GM21367 (cell line): ENCODE measurements at regions not wholly inside any gene's neighbourhood (a gene's known extent, or its start where the extent isn't known, plus 50 kb on each side); places are given as distances from the start of the nearest gene placed in this dataset.

ENCODE experiments used
- ATAC-seq: cut with Tn5 transposase; IDR thresholded peaks from one replicate; pipeline ENCODE4 v1.9.1; 2021; ENCODE audit not compliant: unreplicated experiment

DNA sequence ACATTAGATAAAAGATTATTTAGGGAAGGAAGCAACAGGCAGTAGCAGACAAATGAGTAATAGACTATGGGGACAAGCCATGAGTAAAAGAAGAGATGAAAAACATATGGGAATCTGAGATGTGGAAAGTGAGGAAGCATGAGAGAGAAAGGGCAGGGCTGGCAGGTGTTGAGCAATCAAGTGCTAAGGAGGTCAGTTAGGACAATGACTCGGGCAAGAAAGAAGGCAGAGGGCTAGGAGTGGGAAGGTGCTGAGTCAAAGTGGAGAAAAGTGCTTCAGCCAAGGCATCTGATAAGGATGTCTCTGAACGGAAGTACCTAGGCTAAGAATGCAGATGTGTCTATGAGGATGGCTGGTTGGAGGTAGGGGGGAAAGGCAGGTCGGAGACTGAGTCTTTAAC, 291.9 kb upstream of the HTR2A start:
- no peak for ATAC-seq

DNA sequence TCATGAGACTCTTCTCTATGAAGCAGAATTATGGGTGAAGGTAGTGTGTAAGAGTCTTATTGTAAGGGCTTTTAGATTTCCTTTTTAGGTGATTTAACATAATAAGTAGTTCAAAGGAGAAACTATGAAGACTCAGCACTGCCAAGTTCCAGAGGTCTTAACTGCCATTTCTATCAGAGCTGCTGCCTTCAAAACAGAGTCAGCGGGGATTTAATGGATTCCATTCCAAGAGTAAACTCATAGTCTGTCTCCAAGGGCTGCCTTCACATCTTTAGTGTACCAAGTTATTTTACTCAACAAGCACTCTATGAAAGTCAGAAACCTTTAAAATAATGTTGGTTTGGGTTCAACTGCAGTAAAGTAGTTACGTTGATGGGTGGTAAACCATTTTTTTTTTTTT, 289.6 kb upstream of the HTR2A start:
- no peak for ATAC-seq

DNA sequence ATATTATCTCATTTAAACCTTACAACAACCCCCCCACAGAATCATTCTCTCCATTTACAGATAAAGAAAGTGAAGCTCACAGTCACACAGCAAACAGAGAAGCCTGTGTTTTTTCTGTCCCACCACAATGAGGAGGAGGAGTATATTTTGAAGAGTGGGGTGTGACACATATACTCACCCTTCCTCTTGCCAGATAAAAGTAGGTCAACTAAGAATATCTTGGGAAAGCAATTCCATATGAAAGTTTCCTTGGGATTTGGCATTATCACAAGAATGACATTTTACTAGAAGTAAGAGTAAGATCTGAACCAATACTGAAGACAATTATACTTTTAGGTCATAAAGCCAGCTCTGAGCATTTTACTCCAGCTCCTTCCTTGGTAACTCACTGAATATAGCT, 287.5 kb upstream of the HTR2A start:
- no peak for ATAC-seq

DNA sequence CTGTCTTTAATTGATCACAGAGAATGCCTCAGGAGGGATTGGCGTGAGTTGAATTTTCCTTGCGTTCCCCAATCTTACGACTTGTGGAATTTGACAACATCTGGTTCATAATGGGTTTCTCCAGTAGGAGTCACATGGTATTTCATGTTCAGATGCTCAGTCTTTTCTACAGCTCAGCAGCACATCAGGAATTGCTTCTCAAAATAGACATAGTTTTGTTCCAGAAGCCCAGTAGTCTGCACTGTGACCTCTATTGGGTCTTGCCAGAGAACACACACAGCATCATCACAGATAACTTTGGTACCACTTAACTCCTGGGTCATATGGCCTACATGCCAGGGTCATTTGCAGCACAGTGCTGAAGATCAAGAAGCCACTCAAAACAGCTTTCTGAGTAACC, 282.5 kb upstream of the HTR2A start:
- no peak for ATAC-seq

DNA sequence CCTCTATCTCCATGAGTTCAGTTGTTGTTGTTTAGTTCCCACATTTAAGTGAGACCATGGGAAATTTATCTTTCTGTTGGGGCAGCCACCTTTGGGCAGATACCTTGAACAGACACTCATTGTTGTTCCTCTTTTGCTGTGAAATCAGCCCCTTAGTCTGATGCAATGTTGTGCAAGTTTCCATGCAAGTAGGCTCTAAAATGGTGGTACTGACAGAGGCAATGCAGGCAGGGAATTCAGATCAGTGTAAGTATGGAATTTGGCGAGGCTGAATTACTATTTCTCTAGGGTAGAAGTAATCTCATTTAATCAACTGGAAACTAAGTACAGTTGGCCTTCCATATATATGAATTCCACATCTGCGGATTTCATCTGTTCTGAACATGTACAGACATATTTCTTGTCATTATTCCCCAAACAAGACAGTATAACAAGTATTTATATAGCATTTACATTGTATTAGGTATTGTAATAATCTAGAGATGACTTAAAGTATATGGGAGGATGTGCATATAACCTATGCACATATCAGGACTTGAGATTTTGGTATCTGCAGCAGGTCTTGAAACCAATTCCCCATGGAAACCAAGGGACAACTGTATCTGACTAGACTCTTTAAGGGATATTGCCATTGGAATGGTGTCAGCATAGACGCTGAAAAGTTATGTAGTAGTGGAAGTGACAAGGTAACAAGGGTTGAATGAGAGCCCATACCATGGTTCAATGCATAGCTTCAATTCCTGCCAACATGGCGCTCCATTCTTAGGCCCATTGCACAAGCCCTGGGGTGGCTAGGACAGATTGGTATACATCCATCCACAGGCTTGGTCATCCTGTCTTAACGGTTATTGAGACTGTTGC, 281.5 kb upstream of the HTR2A start:
- ATAC-seq: no peak

DNA sequence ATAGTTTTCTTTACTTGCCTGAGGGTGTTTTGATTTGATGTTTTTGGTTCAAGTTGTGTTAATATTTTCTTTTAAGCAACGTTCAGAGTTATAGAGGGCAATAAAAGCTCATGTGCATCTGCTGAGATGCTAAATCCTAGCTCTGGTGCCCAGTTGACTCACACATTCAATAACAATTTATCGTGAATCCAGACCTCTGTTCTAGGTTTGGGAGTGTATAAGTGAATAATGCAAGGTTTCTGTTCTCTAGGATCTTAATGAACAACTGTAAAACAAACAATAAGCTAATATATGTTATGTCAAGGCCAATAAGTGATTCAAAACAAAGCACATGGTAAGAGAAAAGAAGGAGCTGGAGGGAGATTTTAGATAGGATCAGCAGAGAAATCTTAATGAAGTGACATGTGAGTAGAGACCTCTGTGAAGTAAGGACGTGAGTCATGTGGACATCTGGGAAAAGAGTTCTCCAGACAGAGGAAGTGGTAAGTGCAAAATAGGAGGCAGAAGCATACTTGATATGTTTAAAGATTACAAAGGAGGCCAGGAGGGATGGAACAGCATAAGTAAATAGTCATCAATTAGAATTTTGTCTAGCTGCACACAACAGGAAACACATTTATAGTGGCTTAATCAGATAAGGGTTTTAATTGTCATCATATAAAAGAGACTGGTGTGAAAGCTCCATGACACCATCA, 278.5 kb upstream of the HTR2A start:
- ATAC-seq: no peak

DNA sequence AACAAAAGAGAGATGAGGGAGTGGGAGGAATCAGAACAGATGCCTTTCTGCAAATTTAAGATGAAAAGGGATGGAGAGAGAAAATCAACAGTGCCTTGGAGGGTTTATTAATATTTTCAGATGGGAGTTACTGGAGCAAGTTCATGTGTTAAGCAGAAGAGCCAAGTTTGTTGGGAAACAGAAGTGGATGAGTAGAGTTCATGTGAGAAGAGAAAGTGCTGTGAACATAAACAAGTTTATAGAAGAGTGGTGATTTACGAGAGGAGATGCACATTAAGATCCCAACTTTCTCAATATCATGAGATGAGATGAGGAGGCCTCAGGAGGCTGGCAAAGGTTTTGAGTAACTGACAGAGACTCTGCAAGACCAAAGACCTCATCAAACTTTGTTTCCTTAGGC, 274.1 kb upstream of the HTR2A start:
- ATAC-seq: no peak

DNA sequence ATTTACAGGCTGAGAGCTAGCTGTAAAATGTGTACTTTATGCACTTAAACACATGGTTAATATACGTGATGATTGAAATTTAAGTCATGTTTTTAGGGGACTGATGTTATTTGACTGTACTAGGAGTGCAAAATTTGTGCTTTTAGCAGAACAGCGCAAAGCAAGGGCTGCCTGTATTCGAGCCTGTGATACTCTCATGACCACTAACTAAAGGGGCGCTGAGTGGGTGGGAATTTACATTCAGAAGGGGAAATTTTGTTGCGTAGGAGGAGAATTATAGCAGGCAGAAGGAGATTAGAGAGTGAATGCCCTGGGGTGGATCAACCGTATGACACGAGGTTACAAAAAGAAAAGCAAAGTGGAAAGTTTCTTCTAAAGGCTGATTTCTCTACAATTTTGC, 271.8 kb upstream of the HTR2A start:
- no peak for ATAC-seq

DNA sequence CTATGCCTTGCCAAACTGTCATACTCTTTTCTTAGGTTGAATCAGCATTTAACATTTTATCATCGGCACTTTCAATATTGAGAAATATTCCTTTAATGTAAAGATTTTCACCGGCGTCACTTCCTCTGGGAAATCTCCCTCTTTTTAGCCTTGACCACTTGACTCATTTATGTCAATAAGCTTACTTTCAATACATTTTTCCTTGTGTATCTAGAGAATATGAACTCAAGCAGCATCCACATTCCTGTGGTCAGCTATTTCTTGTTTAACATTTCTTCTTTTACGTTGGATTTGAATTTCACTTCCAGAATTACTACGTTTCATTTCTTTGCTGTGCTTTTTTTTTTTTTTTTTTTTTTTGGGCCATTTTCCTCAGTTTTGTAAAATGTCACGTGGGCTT, 271.2 kb upstream of the HTR2A start:
- ATAC-seq: no peak

DNA sequence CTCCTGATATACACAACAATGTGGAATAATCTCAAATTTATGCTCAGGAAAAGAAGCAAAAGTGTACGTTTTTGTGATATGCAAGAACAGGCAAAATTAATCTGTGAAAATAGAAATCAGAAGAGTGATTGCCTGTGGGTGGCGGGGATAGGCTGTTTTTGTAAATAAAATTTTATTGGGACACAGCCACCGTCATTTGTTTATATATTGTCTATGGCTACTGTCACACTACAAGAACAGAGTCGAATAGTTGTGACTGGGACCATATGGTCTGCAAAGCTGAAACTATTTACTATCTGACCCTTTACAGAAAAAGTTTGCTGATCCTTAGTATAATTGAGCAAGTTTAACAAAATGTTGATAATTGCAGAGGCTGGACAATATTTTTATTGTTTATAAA, 269.5 kb upstream of the HTR2A start:
- ATAC-seq: no peak

DNA sequence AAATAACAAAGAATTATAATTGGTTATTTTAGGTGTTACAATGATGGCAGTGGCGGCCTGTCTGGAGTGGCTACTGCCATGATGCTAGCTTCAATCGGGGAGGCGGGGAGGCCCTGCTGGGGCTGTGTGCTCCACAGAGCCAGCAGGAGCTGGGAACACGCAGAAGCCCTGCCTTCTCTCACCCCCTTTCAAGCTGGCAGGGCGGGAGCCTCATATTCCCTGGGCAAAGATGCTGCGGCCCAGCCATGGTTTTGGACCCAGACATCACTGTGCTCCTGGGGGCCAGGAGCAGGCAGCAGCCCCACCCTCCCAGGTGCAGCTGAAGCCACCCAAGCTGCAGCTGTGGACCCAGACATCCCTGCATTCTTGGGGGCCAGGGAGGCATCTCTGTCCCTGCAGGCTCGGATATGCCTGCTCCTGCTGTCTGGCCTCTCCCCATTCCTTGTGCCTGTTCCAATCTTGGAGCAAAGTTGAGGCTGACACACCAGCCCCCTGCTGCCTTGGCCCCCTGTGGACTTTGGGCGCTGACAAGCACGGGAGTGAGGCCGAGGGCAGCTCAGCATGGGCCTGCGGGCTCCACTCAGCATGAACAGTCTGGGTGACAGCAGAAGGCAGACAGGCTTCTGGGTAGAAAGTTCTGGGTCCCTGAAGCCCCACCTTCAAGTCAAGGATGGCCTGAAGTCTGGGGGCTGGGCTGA, 263.1 kb upstream of the HTR2A start:
- ATAC-seq: no peak

DNA sequence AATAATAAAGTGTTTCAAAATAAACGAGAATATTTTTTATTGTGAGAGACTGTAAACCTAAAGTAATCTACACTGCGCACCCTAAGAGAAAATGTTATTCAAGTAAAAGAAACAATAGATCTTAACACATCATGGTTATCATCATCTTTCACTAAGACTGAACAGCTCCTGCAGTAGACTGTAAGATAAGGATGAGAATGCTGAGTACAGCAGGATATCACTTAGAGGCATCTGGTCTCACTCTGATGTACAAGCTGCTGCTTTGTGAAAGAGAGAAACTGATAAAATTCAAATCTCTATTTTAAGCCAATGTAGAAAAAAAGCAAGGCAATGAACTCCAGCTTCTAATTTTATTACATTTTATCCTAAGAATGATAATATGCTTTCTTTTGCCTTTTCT, 261.7 kb upstream of the HTR2A start:
- ATAC-seq: no peak

DNA sequence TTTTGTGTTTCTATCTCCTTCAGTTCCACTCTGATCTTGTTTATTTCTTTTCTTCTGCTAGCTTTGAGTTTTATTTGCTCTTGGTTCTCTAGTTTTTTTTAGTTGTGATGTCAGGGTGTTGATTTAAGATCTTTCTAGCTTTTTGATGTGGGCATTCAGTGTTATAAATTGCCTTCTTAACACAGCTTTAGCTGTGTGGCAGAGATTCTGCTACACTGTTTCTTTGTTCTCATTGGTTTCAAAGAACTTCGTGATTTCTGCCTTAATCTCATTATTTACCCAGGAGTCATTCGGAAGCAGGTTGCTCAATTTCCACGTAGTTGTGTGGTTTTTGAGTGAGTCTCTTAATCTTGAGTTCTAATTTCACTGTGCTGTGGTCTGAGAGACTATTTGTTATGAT, 251.7 kb upstream of the HTR2A start:
- ATAC-seq: no peak

DNA sequence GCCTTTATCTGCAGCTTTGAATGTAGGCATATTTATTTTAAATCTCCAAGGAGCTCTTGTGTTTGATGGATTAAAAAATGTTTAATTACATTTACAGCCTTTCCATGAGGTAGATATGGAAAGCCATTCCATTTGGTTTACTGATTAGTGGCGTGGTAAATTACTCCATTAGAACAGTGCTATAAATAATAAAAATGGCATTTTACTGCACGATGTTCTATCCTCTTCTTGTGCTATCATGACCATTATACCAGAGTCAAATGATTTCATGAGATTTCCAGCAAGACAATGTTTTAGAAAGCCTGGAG, 250.9 kb upstream of the HTR2A start:
- no peak for ATAC-seq

DNA sequence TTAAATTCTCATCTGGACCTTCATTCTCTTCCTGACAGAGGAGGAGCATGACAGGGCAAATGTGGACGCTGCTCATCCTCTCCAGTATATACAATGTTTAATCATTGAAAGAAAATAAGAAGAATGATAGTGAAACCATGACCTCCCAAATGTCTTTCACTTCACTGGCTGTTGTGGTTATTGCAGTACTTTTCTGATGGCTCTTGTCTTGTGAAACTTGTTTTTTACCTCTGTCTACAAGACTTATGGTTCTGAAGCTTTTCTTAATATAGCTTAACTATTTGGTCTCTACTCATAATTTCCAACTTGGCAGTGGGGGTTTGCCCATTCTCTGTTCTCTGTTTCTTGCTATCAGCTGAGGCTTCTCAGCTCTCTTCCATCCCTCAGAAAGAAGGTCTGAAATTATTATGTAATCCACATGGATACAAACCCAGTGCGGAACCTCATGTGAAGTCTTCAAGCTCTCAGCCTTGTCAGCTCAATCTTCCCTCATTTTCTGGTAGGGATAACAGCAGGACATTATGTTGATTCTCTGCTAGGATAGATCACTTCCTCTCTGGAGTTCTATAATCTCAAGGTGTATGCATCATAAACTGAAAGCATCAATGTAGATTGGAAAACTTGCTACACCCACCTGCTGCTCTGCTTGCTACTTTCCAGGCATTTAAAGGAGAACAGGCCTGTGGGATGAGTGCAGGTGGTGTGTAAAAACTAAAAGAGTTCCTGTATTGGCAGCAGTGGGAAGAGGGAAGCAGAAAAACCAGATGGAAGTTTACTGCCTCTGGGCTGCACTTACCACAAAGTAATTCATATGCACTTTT, 250.3 kb upstream of the HTR2A start:
- peak; percentile 94 for ATAC-seq

DNA sequence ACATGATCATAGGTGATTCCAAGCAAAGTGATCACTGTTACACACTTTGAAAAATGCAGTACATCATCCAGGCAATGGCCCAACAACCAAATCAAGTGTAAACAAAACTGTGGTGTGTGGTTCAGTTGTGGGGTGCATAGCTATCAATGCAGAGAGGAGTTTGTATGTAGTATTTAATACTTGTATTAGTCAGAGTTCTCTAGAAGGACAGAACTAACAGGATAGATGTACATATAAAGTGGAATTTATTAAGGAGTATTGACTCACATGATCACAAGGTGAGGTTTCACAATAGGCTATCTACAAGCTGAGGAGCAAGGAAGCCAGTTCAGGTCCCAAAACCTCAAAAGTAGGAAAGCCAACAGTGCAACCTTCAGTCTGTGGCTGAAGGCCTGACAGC, 249.3 kb upstream of the HTR2A start:
- no peak for ATAC-seq

DNA sequence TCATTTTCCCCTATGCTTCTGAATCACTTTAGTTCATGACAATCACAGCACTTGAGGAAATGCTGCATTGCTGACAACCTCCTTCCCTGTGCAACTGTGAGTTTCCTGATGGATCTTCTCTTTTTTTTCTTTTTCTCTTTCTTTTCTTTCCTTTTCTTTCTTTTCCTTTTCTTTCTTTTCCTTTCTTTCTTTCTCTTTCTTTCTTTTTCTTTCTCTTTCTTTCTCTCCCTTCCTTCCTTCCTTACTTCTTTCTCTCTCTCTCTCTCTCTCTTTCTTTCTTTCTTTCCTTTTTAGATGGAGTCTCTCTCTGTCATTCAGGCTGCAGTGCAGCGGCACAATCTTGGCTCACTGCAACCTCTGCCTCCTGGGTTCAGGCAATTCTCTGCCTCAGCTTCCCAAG, 247.9 kb upstream of the HTR2A start:
- ATAC-seq: no peak

DNA sequence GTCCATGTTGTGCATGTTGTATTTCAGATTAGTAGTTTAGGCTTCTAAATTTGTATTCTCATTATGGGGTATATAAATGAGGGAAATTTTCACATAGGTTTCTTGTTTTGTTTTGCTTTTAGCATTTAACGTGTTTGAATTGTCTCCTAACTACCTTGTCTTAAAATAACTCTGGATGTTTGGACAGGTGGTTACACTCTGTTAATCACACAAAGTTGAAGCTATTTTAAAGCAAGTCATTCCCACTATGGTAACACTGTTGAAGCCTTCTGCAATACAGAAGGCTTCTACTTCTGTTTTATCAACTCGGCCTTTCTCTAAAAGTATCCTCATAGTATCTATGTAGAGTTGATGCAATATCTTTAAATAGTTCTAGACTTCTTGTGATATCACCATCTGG, 245.3 kb upstream of the HTR2A start:
- ATAC-seq: no peak

DNA sequence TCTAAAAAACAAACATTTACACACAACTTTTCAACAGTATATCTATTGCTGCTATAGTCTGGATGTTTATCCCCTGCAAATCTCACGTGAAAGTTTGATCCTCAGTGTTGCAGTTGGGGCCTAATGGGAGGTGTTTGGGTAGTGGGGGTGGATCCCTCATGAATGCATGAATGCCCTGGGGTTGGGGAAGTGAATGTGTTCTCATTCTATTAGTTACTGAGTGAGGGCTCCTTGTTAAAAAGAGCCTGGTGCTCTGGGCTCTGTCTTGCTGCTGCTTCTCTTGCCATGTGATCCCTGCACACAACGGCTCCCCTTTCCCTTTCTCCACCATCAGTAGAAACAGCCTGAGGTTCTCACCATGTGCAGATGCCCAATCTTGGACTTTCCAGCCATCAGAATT, 242.7 kb upstream of the HTR2A start:
- no peak for ATAC-seq

DNA sequence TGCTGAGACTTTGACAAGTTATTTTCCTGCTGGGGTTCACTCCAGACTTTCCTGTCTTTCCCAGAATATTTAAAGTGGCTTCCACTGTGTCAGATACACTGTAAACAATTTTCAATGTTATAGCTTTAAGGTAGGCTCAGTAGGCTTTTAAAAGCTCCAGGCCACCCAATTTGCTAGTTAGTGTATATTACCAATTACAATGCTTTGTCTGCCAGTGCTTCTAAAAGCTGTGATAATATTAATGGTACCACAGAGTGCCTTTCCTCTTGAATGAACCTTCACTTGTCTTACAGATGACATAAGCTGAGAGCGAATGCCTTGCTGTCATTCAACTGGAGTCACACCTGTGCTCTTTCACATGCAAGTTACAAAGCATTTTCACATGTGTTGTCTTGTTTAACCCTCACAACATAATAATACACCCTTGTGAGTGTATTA, 239.7 kb upstream of the HTR2A start:
- no peak for ATAC-seq

DNA sequence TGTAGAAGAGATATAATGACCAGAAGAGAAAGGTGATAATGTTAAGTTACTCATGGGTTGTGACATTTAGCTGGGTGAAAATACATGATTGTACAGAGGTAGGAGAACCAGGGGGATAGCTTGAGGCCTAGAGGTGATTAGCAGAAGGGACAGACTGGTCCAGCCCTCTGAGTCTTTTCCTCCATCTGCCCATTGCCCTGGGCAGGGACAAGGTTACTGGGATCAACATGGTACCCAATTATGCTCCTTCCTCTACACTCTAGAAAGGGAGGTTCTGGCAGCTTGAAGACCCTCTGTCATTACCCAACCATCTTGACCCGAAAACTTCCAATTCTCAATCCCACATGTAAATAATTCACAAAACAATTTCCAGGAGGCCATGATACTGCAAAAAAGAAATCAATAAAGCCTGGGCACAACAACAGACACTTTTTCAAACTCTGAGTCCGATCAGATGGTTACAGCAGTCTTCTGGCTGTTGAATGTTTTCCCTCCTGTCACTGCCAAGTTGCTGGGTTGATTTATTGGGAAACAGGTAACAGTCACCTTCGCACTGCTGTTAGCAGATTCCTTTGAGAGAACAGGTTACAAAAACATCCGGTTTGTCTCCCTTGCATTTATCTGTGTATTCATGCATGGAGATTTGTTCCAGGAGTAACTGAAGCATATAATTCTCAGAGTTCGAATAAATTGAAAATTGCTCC, 239.1 kb upstream of the HTR2A start:
- ATAC-seq: no peak
